HEK293T (cell line): ENCODE measurements at regions not wholly inside any gene's neighbourhood (a gene's known extent, or its start where the extent isn't known, plus 50 kb on each side); places are given as distances from the start of the nearest gene placed in this dataset.

ENCODE experiments used
- ARNT ChIP-seq: fragments of 450-650 bp; IDR thresholded peaks from 2 replicates; pipeline ENCODE4 v1.6.1; 2017; ENCODE audit warnings: mild to moderate bottlenecking
- BHLHE40 ChIP-seq: fragments of 450-650 bp; IDR thresholded peaks from 2 replicates; pipeline ENCODE4 v1.6.1; 2016; ENCODE audit warnings: mild to moderate bottlenecking, moderate library complexity, borderline replicate concordance
- CTBP1 ChIP-seq: fragments of 450-650 bp; IDR thresholded peaks from 2 replicates; pipeline ENCODE4 v1.6.1; 2016; ENCODE audit warnings: borderline replicate concordance
- ELF4 ChIP-seq: fragments of 450-650 bp; IDR thresholded peaks from 2 replicates; pipeline ENCODE4 v1.6.1; 2017; ENCODE audit warnings: antibody characterized with exemption
- FOXK2 ChIP-seq: fragments of 450-650 bp; IDR thresholded peaks from 2 replicates; pipeline ENCODE4 v1.6.1; 2016; ENCODE audit warnings: mild to moderate bottlenecking
- FOXM1 ChIP-seq: fragments of 450-650 bp; IDR thresholded peaks from 2 replicates; pipeline ENCODE4 v1.6.1; 2017; ENCODE audit warnings: mild to moderate bottlenecking, borderline replicate concordance
- HDGF ChIP-seq: fragments of 450-650 bp; IDR thresholded peaks from 2 replicates; pipeline ENCODE4 v1.6.1; 2017; ENCODE audit warnings: antibody characterized with exemption, borderline replicate concordance
- L3MBTL2 ChIP-seq: fragments of 450-650 bp; conservative IDR thresholded peaks from 2 replicates; pipeline ENCODE4 v1.6.1; 2016; ENCODE audit warnings: mild to moderate bottlenecking
- NFRKB ChIP-seq: fragments of 450-650 bp; IDR thresholded peaks from 2 replicates; pipeline ENCODE4 v1.6.1; 2016; ENCODE audit warnings: mild to moderate bottlenecking, moderate library complexity
- SP1 ChIP-seq: fragments of 450-650 bp; IDR thresholded peaks from 2 replicates; pipeline ENCODE4 v1.6.1; 2017
- SUZ12 ChIP-seq: fragments of 450-650 bp; IDR thresholded peaks from 2 replicates; pipeline ENCODE4 v1.6.1; 2016; ENCODE audit warnings: mild to moderate bottlenecking
- TARDBP ChIP-seq: fragments of 450-650 bp; IDR thresholded peaks from 2 replicates; pipeline ENCODE4 v1.6.1; 2016
- ZNF384 ChIP-seq: fragments of 450-650 bp; IDR thresholded peaks from 2 replicates; pipeline ENCODE4 v1.6.1; 2016
- TF ChIP-seq, protein P1 (sequence below): fragments of 450-650 bp; IDR thresholded peaks from 2 replicates; pipeline ENCODE4 v1.6.1; 2016

DNA sequence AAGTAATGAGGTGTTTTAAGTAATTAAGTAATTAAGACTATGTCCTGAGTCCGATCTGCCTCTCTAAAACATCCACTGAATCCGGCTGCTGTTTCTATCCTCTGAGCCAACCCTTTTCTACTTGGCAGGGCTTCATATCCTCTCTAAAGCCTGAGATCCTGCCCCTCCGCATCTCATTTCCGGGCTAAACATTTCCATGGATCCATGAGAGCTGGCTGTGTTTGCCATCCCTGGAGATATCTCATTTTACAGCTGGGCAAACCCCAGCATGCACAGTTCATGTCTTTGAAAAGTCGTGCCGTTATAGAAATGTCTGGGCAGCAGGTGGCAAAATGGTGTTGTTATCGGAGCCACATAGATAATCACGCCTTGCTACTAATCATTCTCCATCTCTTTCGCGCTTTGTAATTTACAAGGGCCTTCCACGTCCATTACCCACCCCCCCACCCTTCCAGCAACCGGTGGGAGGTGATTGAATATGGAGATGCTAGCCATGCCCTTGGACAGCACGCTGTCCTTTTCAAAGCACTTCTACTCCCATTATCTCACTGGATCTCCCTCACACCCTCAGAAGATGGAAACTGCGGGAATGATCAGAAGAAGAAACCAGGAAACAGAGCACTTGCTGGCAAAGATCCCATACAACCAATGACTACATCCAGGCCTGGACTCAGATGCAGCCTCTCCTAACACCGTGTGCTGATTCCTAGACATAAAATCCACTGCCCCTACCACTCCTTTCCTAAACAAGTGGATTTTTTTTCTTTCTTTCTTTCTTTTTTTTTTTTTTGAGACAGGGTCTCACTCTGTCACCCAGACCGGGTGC, 1189.2 kb downstream of the TYW1 start:
- TF ChIP-seq HDGF, result no peak
- no peak for TF ChIP-seq CTBP1
- TF ChIP-seq L3MBTL2, result no peak
- TF ChIP-seq SP1, result no peak
- TF ChIP-seq BHLHE40, result no peak
- no peak for TF ChIP-seq FOXM1
- no peak for TF ChIP-seq ELF4
- no peak for TF ChIP-seq ARNT
- TF ChIP-seq, protein P1, sequence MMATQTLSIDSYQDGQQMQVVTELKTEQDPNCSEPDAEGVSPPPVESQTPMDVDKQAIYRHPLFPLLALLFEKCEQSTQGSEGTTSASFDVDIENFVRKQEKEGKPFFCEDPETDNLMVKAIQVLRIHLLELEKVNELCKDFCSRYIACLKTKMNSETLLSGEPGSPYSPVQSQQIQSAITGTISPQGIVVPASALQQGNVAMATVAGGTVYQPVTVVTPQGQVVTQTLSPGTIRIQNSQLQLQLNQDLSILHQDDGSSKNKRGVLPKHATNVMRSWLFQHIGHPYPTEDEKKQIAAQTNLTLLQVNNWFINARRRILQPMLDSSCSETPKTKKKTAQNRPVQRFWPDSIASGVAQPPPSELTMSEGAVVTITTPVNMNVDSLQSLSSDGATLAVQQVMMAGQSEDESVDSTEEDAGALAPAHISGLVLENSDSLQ, result no peak
- no peak for TF ChIP-seq ZNF384
- no peak for TF ChIP-seq TARDBP
- no peak for TF ChIP-seq FOXK2
- TF ChIP-seq SUZ12, result no peak
- TF ChIP-seq NFRKB, result no peak
